Ovary (tissue), 3 donors: ENCODE measurements at regions not wholly inside any gene's neighbourhood (a gene's known extent, or its start where the extent isn't known, plus 50 kb on each side); places are given as distances from the start of the nearest gene placed in this dataset.
"Not testable (repeated sequence)": the region's sequence is repeated elsewhere in the genome, so short reads cannot be mapped to it uniquely, and the experiment has no call there.

ENCODE experiments used
- POLR2A ChIP-seq: fragments of 450-650 bp; IDR thresholded peaks from one replicate; pipeline ENCODE4 v1.6.1; 2017; ENCODE audit warnings: antibody characterized with exemption, mild to moderate bottlenecking, moderate library complexity
- TF ChIP-seq, protein P1 (sequence below), 3 donors: fragments of 450-650 bp in 2 of 3; fragments of 200-600 bp in 1 of 3; IDR thresholded peaks; one replicate each; pipeline versions ENCODE4 v1.5.1 to v1.8.0; 2016 to 2022; ENCODE audit warnings: antibody characterized with exemption in 3 of 3, mild to moderate bottlenecking in 1 of 3
- donor health status: DM: no; HTN: no; CAD: no.

DNA sequence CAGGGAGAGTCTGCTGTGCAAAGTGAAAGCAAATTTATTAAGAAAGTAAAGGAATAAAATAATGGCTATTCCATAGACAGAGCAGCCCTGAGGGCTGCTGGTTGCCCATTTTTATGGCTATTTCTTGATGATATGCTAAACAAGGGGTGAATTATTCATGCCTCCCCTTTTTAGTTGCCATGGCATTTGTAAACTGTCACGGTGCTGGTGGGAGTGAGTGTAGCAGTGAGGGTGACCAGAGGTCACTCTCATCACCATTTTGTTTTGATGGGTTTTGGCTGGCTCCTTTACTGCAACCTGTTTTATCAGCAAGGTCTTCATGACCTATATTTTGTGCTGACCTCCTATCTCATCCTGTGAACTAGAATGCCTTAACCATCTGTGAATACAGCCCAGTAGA lies 518.9 kb upstream of the HS3ST1 start:
- not testable (repeated sequence) for TF ChIP-seq POLR2A
- TF ChIP-seq, protein P1, sequence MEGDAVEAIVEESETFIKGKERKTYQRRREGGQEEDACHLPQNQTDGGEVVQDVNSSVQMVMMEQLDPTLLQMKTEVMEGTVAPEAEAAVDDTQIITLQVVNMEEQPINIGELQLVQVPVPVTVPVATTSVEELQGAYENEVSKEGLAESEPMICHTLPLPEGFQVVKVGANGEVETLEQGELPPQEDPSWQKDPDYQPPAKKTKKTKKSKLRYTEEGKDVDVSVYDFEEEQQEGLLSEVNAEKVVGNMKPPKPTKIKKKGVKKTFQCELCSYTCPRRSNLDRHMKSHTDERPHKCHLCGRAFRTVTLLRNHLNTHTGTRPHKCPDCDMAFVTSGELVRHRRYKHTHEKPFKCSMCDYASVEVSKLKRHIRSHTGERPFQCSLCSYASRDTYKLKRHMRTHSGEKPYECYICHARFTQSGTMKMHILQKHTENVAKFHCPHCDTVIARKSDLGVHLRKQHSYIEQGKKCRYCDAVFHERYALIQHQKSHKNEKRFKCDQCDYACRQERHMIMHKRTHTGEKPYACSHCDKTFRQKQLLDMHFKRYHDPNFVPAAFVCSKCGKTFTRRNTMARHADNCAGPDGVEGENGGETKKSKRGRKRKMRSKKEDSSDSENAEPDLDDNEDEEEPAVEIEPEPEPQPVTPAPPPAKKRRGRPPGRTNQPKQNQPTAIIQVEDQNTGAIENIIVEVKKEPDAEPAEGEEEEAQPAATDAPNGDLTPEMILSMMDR (IDR thresholded peaks at IDR 0.05): not testable (repeated sequence)
